OCI-LY1 (cell line): ENCODE measurements at regions not wholly inside any gene's neighbourhood (a gene's known extent, or its start where the extent isn't known, plus 50 kb on each side); places are given as distances from the start of the nearest gene placed in this dataset.

Source experiments
- CTCF ChIP-seq: fragments of 200-600 bp; sonication (generic), shearing (Covaris generic); IDR thresholded peaks from 2 replicates; pipeline ENCODE4 v1.5.1; 2017; ENCODE audit warnings: mild to moderate bottlenecking, antibody characterized with exemption, low read length, moderate library complexity, mixed read lengths
- EZH2 ChIP-seq: fragments of 200-600 bp; sonication (generic), shearing (Covaris generic); IDR thresholded peaks from 2 replicates; pipeline ENCODE4 v1.8.0; 2017; ENCODE audit warnings: borderline replicate concordance, mixed run types, mild to moderate bottlenecking, antibody characterized with exemption, low read length, moderate library complexity, mixed read lengths

- no peak for TF ChIP-seq CTCF
- no peak for TF ChIP-seq EZH2
Observed at GRCh38 chr1:84073266-84073665, 70.8 kb upstream of the PRKACB start.
